Activated CD4-positive, alpha-beta T cell treated with anti-CD3 and anti-CD28 coated beads, Interleukin-2, amount 10 ng/mL, durations not matched to agents 24 days and 14 days (primary cell): ENCODE measurements at regions not wholly inside any gene's neighbourhood (a gene's known extent, or its start where the extent isn't known, plus 50 kb on each side); places are given as distances from the start of the nearest gene placed in this dataset.
"Not testable (repeated sequence)": the region's sequence is repeated elsewhere in the genome, so short reads cannot be mapped to it uniquely, and the experiment has no call there.

Experiments used
- DNase-seq: peaks from one replicate; pipeline ENCODE4 v3.0.0; 2022
- H3K27ac Mint-ChIP-seq: one replicate; pipeline ENCODE4 v1.8.0; 2022; ENCODE audit warnings: mild to moderate bottlenecking, mixed read lengths
- H3K27me3 Mint-ChIP-seq: one replicate; pipeline ENCODE4 v1.8.0; 2022; ENCODE audit warnings: mixed read lengths
- H3K36me3 Mint-ChIP-seq: one replicate; pipeline ENCODE4 v1.8.0; 2022; ENCODE audit warnings: low read depth, mild to moderate bottlenecking, mixed read lengths
- H3K4me1 Mint-ChIP-seq: one replicate; pipeline ENCODE4 v1.8.0; 2021; ENCODE audit warnings: mixed read lengths
- H3K4me3 Mint-ChIP-seq: one replicate; pipeline ENCODE4 v1.8.0; 2022; ENCODE audit warnings: mild to moderate bottlenecking, moderate library complexity, mixed read lengths
- H3K9me3 Mint-ChIP-seq: one replicate; pipeline ENCODE4 v1.8.0; 2021; ENCODE audit warnings: mixed read lengths
- intact Hi-C: fragments of 100-400 bp; cut with micrococcal nuclease; formaldehyde crosslinking; loops from one replicate; pipeline ENCODE4 v1.15.1; 2023

- Mint-ChIP-seq H3K4me3 (no peak overlapping the region), H3K36me3 (no peaks in the 10 kb centered on the region), H3K27me3 (no peaks in the 10 kb centered on the region), H3K27ac (no peak overlapping the region), H3K4me1 (no peaks in the 10 kb centered on the region), H3K9me3 (peaks cover 3% of the 10 kb centered on the region)
- intact Hi-C loops: no loop called here
- no peak for DNase-seq
These were observed 701.8 kb upstream of the ADGRB3 start for GRCh38 chr6:67933278-67933677.

GRCh38 chr6:67922588-67922987 lies 712.5 kb upstream of the ADGRB3 start:
- H3K27ac Mint-ChIP-seq, DNase-seq, H3K27me3 Mint-ChIP-seq, H3K4me3 Mint-ChIP-seq, H3K9me3 Mint-ChIP-seq, H3K36me3 Mint-ChIP-seq, H3K4me1 Mint-ChIP-seq, intact Hi-C loops: not testable (repeated sequence)

GRCh38 chr6:67920040-67920439 lies 715.0 kb upstream of the ADGRB3 start:
- H3K27me3 Mint-ChIP-seq, H3K9me3 Mint-ChIP-seq, H3K4me3 Mint-ChIP-seq, H3K27ac Mint-ChIP-seq, H3K36me3 Mint-ChIP-seq, intact Hi-C loops, H3K4me1 Mint-ChIP-seq, DNase-seq: not testable (repeated sequence)

GRCh38 chr6:67916399-67916798 lies 718.7 kb upstream of the ADGRB3 start:
- Mint-ChIP-seq H3K4me1 (no peaks in the 10 kb centered on the region), H3K9me3 (no peaks in the 10 kb centered on the region), H3K27me3 (no peaks in the 10 kb centered on the region), H3K4me3 (no peak overlapping the region), H3K36me3 (no peaks in the 10 kb centered on the region), H3K27ac (no peak overlapping the region)
- no peak for DNase-seq
- intact Hi-C loops: no loop called here

- intact Hi-C loops: no loop called here
- DNase-seq: no peak
- Mint-ChIP-seq H3K27me3 (no peaks in the 10 kb centered on the region), H3K27ac (no peak overlapping the region), H3K36me3 (no peaks in the 10 kb centered on the region), H3K4me3 (no peak overlapping the region), H3K4me1 (no peaks in the 10 kb centered on the region), H3K9me3 (no peaks in the 10 kb centered on the region)
These were observed 720.7 kb upstream of the ADGRB3 start for GRCh38 chr6:67914419-67914818.

- H3K27ac Mint-ChIP-seq: no peak overlapping the region
- no peaks in the 10 kb centered on the region for H3K27me3 Mint-ChIP-seq
- H3K9me3 Mint-ChIP-seq: no peaks in the 10 kb centered on the region
- no peak overlapping the region for H3K4me3 Mint-ChIP-seq
- no peak for DNase-seq
- H3K36me3 Mint-ChIP-seq: no peaks in the 10 kb centered on the region
- H3K4me1 Mint-ChIP-seq: no peaks in the 10 kb centered on the region
- intact Hi-C loops: no loop called here
These were observed 725.7 kb upstream of the ADGRB3 start for GRCh38 chr6:67909354-67909753.

- H3K36me3 Mint-ChIP-seq: no peaks in the 10 kb centered on the region
- intact Hi-C loops: no loop called here
These were observed 726.7 kb upstream of the ADGRB3 start for GRCh38 chr6:67908379-67908778.

GRCh38 chr6:67904735-67905134 lies 730.3 kb upstream of the ADGRB3 start:
- H3K27me3 Mint-ChIP-seq, H3K4me3 Mint-ChIP-seq, H3K36me3 Mint-ChIP-seq, DNase-seq, intact Hi-C loops, H3K9me3 Mint-ChIP-seq, H3K27ac Mint-ChIP-seq, H3K4me1 Mint-ChIP-seq: not testable (repeated sequence)

More at GRCh38 chr6:67908379-67908778, 726.7 kb upstream of the ADGRB3 start:
- Mint-ChIP-seq H3K27ac (no peak overlapping the region), H3K4me3 (no peak overlapping the region), H3K27me3 (no peaks in the 10 kb centered on the region), H3K4me1 (no peaks in the 10 kb centered on the region), H3K9me3 (no peaks in the 10 kb centered on the region)
- DNase-seq: no peak

GRCh38 chr6:67898875-67899274 lies 736.2 kb upstream of the ADGRB3 start:
- Mint-ChIP-seq H3K9me3 (peaks cover 9% of the 10 kb centered on the region), H3K36me3 (no peaks in the 10 kb centered on the region), H3K4me3 (no peak overlapping the region), H3K4me1 (no peaks in the 10 kb centered on the region), H3K27ac (no peak overlapping the region), H3K27me3 (no peaks in the 10 kb centered on the region)
- intact Hi-C loops: no loop called here
- no peak for DNase-seq

GRCh38 chr6:67897998-67898607 lies 737.0 kb upstream of the ADGRB3 start:
- Mint-ChIP-seq H3K27me3 (no peaks in the 10 kb centered on the region), H3K27ac (no peak overlapping the region), H3K9me3 (peaks cover 9% of the 10 kb centered on the region), H3K4me1 (no peaks in the 10 kb centered on the region), H3K36me3 (no peaks in the 10 kb centered on the region), H3K4me3 (no peak overlapping the region)
- no peak for DNase-seq
- intact Hi-C loops: no loop called here

GRCh38 chr6:67896476-67896875 lies 738.6 kb upstream of the ADGRB3 start:
- Mint-ChIP-seq H3K36me3 (no peaks in the 10 kb centered on the region), H3K27ac (no peak overlapping the region), H3K9me3 (peaks cover 3% of the 10 kb centered on the region), H3K4me3 (no peak overlapping the region), H3K27me3 (no peaks in the 10 kb centered on the region), H3K4me1 (no peaks in the 10 kb centered on the region)
- no peak for DNase-seq
- intact Hi-C loops: no loop called here

GRCh38 chr6:67889682-67889995 lies 745.4 kb upstream of the ADGRB3 start:
- no peak for DNase-seq
- no peaks in the 10 kb centered on the region for H3K36me3 Mint-ChIP-seq
- no peaks in the 10 kb centered on the region for H3K4me1 Mint-ChIP-seq
- no peak overlapping the region for H3K27ac Mint-ChIP-seq
- intact Hi-C loops: no loop called here
- H3K27me3 Mint-ChIP-seq: no peaks in the 10 kb centered on the region
- peaks cover 15% of the 10 kb centered on the region for H3K9me3 Mint-ChIP-seq
- no peak overlapping the region for H3K4me3 Mint-ChIP-seq

GRCh38 chr6:67888886-67889681 lies 746.0 kb upstream of the ADGRB3 start:
- Mint-ChIP-seq H3K27ac (no peak overlapping the region), H3K36me3 (no peaks in the 10 kb centered on the region), H3K27me3 (no peaks in the 10 kb centered on the region), H3K4me1 (no peaks in the 10 kb centered on the region), H3K9me3 (peaks cover 15% of the 10 kb centered on the region), H3K4me3 (no peak overlapping the region)
- DNase-seq: no peak
- intact Hi-C loops: no loop called here

- intact Hi-C loops: no loop called here
- no peaks in the 10 kb centered on the region for H3K36me3 Mint-ChIP-seq
- no peak overlapping the region for H3K4me3 Mint-ChIP-seq
- H3K27me3 Mint-ChIP-seq: no peaks in the 10 kb centered on the region
- no peaks in the 10 kb centered on the region for H3K4me1 Mint-ChIP-seq
- peaks cover 15% of the 10 kb centered on the region for H3K9me3 Mint-ChIP-seq
- no peak for DNase-seq
- no peak overlapping the region for H3K27ac Mint-ChIP-seq
These were observed 746.6 kb upstream of the ADGRB3 start for GRCh38 chr6:67888546-67888885.
